ENCODE measurements at regions not wholly inside any gene's neighbourhood (a gene's known extent, or its start where the extent isn't known, plus 50 kb on each side); places are given as distances from the start of the nearest gene placed in this dataset.

GRCh38 chr17:77492446-77493237, 351.9 kb downstream of the SEC14L1 start:
- Mint-ChIP-seq H3K27ac (peak overlapping the region in 2 of 3 donors; percentile 81 to 91), H3K27me3 (no peaks in the 10 kb centered on the region), H3K36me3 (peaks cover 15% of the 10 kb centered on the region), H3K4me3 (no peak overlapping the region), H3K4me1 (peaks cover 4 to 35% (median 8%) of the 10 kb centered on the region in 4 donors), H3K9me3 (peaks cover 0 to 2% (median 0%) of the 10 kb centered on the region in 7 donors)
- no peak for ATAC-seq (ENCODE audit: low read depth in 2 of 2)
- DNase-seq: no peak
- Histone ChIP-seq H3K36me3 (ENCODE audit: control insufficient read depth, insufficient read depth, low read length) (peaks cover 76% of the 10 kb centered on the region), H3K27me3 (ENCODE audit: control insufficient read depth, insufficient read depth, low read length) (no peaks in the 10 kb centered on the region), H3K4me3 (ENCODE audit: low read depth, low read length) (no peak overlapping the region), H3K27ac (ENCODE audit: insufficient read depth, low read length, poor library complexity, severe bottlenecking) (no peak overlapping the region), H3K4me1 (ENCODE audit: control insufficient read depth, insufficient read depth, low read length, poor library complexity, severe bottlenecking) (peaks cover 18% of the 10 kb centered on the region), H3K9me3 (ENCODE audit: control insufficient read depth in 2 of 2, low read length in 2 of 2) (no peaks in the 10 kb centered on the region)

GRCh38 chr17:77493238-77493820, 352.6 kb downstream of the SEC14L1 start:
- no peaks in the 10 kb centered on the region for H3K9me3 ChIP-seq (ENCODE audit: control insufficient read depth in 2 of 2, low read length in 2 of 2)
- no peak overlapping the region for H3K4me3 ChIP-seq (ENCODE audit: low read depth, low read length)
- Mint-ChIP-seq H3K9me3 (peaks cover 0 to 2% (median 0%) of the 10 kb centered on the region in 7 donors), H3K4me3 (no peak overlapping the region), H3K4me1 (peaks cover 4 to 35% (median 8%) of the 10 kb centered on the region in 4 donors), H3K27ac (peak overlapping the region in 2 of 3 donors; percentile 26 to 62), H3K36me3 (peaks cover 15% of the 10 kb centered on the region), H3K27me3 (no peaks in the 10 kb centered on the region)
- no peak overlapping the region for H3K27ac ChIP-seq (ENCODE audit: insufficient read depth, low read length, poor library complexity, severe bottlenecking)
- ATAC-seq (ENCODE audit: low read depth in 2 of 2) (no peak), DNase-seq (no peak)
- peaks cover 18% of the 10 kb centered on the region for H3K4me1 ChIP-seq (ENCODE audit: control insufficient read depth, insufficient read depth, low read length, poor library complexity, severe bottlenecking)
- no peaks in the 10 kb centered on the region for H3K27me3 ChIP-seq (ENCODE audit: control insufficient read depth, insufficient read depth, low read length)
- H3K36me3 ChIP-seq (ENCODE audit: control insufficient read depth, insufficient read depth, low read length): peaks cover 73% of the 10 kb centered on the region

- Histone ChIP-seq H3K36me3 (ENCODE audit: control insufficient read depth, insufficient read depth, low read length) (peaks cover 71% of the 10 kb centered on the region), H3K4me1 (ENCODE audit: control insufficient read depth, insufficient read depth, low read length, poor library complexity, severe bottlenecking) (peaks cover 18% of the 10 kb centered on the region), H3K4me3 (ENCODE audit: low read depth, low read length) (no peak overlapping the region), H3K9me3 (ENCODE audit: control insufficient read depth in 2 of 2, low read length in 2 of 2) (no peaks in the 10 kb centered on the region), H3K27ac (ENCODE audit: insufficient read depth, low read length, poor library complexity, severe bottlenecking) (peak overlapping the region; percentile 47), H3K27me3 (ENCODE audit: control insufficient read depth, insufficient read depth, low read length) (no peaks in the 10 kb centered on the region)
- H3K4me3 Mint-ChIP-seq: no peak overlapping the region
- H3K9me3 Mint-ChIP-seq: peaks cover 0 to 2% (median 0%) of the 10 kb centered on the region in 7 donors
- H3K27ac Mint-ChIP-seq: peak overlapping the region; percentile 26 to 91 (median 62)
- ATAC-seq (ENCODE audit: low read depth in 2 of 2) (no peak), DNase-seq (no peak)
- peaks cover 11% of the 10 kb centered on the region for H3K36me3 Mint-ChIP-seq
- peaks cover 4 to 35% (median 8%) of the 10 kb centered on the region in 4 donors for H3K4me1 Mint-ChIP-seq
- H3K27me3 Mint-ChIP-seq: no peaks in the 10 kb centered on the region
Observed at GRCh38 chr17:77493901-77494663, 353.3 kb downstream of the SEC14L1 start.

DNA sequence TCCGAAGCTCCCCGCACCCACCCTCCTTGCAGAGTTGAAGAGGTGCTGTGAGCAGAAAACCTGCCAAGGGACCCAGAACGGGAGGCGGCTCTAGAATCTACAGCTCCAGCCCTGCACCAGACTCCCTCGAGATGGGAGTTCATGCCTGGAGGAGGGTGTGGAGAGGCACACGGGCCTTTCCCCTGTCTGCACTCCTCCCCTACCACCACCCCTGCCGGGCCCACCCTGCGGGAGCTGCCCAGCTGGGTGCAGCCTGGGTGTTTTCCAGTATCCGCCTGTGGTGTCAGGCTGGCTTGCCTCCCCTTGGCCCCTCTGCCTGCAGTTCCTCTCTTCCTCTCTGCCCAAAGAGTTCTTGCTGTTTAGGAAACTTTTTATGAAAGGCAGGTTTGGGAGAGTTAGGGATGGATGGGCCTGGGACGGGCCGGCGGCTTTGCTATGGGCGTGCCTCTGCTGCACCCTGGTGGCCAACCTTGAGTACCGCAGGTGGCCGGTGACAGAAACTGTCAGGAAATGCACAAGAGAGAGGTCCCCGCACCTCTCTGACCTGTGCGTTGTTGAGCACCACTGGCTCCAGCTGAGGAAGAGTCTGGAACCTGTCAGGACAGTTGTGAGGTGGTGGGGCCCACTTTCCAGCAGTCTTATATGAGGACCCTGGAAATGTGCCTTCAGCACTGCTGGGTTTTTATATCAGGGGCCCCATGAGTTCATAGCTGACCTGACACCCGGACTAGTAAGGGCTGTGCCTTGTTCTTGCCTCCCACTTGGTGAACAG, 354.1 kb downstream of the SEC14L1 start:
- Mint-ChIP-seq H3K4me3 (peak overlapping the region in 1 of 4 donors; percentile 42), H3K27ac (peak overlapping the region; percentile 67 to 91 (median 78)), H3K9me3 (peaks cover 0 to 2% (median 0%) of the 10 kb centered on the region in 7 donors), H3K36me3 (peaks cover 17% of the 10 kb centered on the region), H3K4me1 (peaks cover 4 to 35% (median 8%) of the 10 kb centered on the region in 4 donors), H3K27me3 (no peaks in the 10 kb centered on the region)
- peaks cover 18% of the 10 kb centered on the region for H3K4me1 ChIP-seq (ENCODE audit: control insufficient read depth, insufficient read depth, low read length, poor library complexity, severe bottlenecking)
- no peaks in the 10 kb centered on the region for H3K27me3 ChIP-seq (ENCODE audit: control insufficient read depth, insufficient read depth, low read length)
- peak; percentile 68 to 72 (median 71) for DNase-seq
- no peaks in the 10 kb centered on the region for H3K9me3 ChIP-seq (ENCODE audit: control insufficient read depth in 2 of 2, low read length in 2 of 2)
- ATAC-seq (ENCODE audit: low read depth in 2 of 2): peak; percentile 68 to 76
- peak overlapping the region; percentile 47 for H3K27ac ChIP-seq (ENCODE audit: insufficient read depth, low read length, poor library complexity, severe bottlenecking)
- H3K4me3 ChIP-seq (ENCODE audit: low read depth, low read length): no peak overlapping the region
- peaks cover 69% of the 10 kb centered on the region for H3K36me3 ChIP-seq (ENCODE audit: control insufficient read depth, insufficient read depth, low read length)

DNA sequence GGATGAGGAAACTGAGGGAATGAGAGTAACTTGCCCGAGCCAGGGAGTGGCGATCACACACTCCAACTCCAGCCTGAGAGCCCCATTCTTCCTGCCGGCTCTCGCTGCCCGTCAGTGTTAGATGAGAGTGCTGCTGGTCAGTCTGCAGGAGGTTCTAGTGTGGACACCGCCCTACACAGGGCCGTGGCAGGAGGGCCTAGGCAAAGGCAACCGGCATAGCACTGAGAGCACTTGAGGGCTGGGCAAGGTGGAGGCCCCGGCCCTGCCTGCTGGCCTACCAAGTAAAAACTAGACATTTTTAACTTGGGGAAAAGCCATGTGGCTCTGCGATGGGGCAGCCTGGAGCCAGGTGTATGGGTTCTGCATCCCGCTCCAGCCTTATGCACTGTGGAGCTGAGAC, 354.8 kb downstream of the SEC14L1 start:
- no peaks in the 10 kb centered on the region for H3K27me3 ChIP-seq (ENCODE audit: control insufficient read depth, insufficient read depth, low read length)
- ATAC-seq (ENCODE audit: low read depth in 2 of 2): no peak
- peaks cover 4 to 34% (median 8%) of the 10 kb centered on the region in 4 donors for H3K4me1 Mint-ChIP-seq
- H3K4me1 ChIP-seq (ENCODE audit: control insufficient read depth, insufficient read depth, low read length, poor library complexity, severe bottlenecking): peaks cover 18% of the 10 kb centered on the region
- no peaks in the 10 kb centered on the region for H3K27me3 Mint-ChIP-seq
- peaks cover 65% of the 10 kb centered on the region for H3K36me3 ChIP-seq (ENCODE audit: control insufficient read depth, insufficient read depth, low read length)
- H3K27ac ChIP-seq (ENCODE audit: insufficient read depth, low read length, poor library complexity, severe bottlenecking): no peak overlapping the region
- H3K36me3 Mint-ChIP-seq: peaks cover 23% of the 10 kb centered on the region
- no peak overlapping the region for H3K4me3 Mint-ChIP-seq
- no peaks in the 10 kb centered on the region for H3K9me3 Mint-ChIP-seq
- no peak overlapping the region for H3K4me3 ChIP-seq (ENCODE audit: low read depth, low read length)
- H3K9me3 ChIP-seq (ENCODE audit: control insufficient read depth in 2 of 2, low read length in 2 of 2): no peaks in the 10 kb centered on the region
- no peak for DNase-seq
- peak overlapping the region in 1 of 3 donors; percentile 91 for H3K27ac Mint-ChIP-seq

- Mint-ChIP-seq H3K4me1 (peaks cover 4 to 32% (median 11%) of the 10 kb centered on the region in 4 donors), H3K9me3 (no peaks in the 10 kb centered on the region), H3K36me3 (peaks cover 28% of the 10 kb centered on the region), H3K4me3 (no peak overlapping the region), H3K27me3 (no peaks in the 10 kb centered on the region), H3K27ac (no peak overlapping the region)
- no peak overlapping the region for H3K27ac ChIP-seq (ENCODE audit: insufficient read depth, low read length, poor library complexity, severe bottlenecking)
- H3K27me3 ChIP-seq (ENCODE audit: control insufficient read depth, insufficient read depth, low read length): no peaks in the 10 kb centered on the region
- ATAC-seq (ENCODE audit: low read depth in 2 of 2): no peak
- H3K4me1 ChIP-seq (ENCODE audit: control insufficient read depth, insufficient read depth, low read length, poor library complexity, severe bottlenecking): peaks cover 14% of the 10 kb centered on the region
- H3K9me3 ChIP-seq (ENCODE audit: control insufficient read depth in 2 of 2, low read length in 2 of 2): no peaks in the 10 kb centered on the region
- H3K36me3 ChIP-seq (ENCODE audit: control insufficient read depth, insufficient read depth, low read length): peaks cover 63% of the 10 kb centered on the region
- no peak for DNase-seq
- no peak overlapping the region for H3K4me3 ChIP-seq (ENCODE audit: low read depth, low read length)
Observed at GRCh38 chr17:77496401-77496801, 355.6 kb downstream of the SEC14L1 start.
